GM12891 (cell line): ENCODE measurements at regions not wholly inside any gene's neighbourhood (a gene's known extent, or its start where the extent isn't known, plus 50 kb on each side); places are given as distances from the start of the nearest gene placed in this dataset.
A peak's percentile ranks its signal among the peaks of the same experiment; 100 is the strongest.

Experiments used
- DNase-seq: peaks from one replicate; pipeline ENCODE4 v3.0.0; 2011; ENCODE audit warnings: low spot score; ENCODE audit not compliant: insufficient read length
- FAIRE-seq: peaks from 2 replicates; lab custom pipeline; 2011; peaks lifted over from hg19 to GRCh38; lab: Jason Lieb, UNC
- PAX5 ChIP-seq: IDR thresholded peaks from 2 replicates; pipeline ENCODE4 v1.6.1; 2011; ENCODE audit warnings: low read length, moderate library complexity, mild to moderate bottlenecking; ENCODE audit not compliant: insufficient read depth, severe bottlenecking
- POLR2A ChIP-seq: IDR thresholded peaks from 2 replicates; pipeline ENCODE4 v1.6.1; 2011; ENCODE audit warnings: low read depth, low read length, control low read depth
- POLR2AphosphoS5 ChIP-seq: IDR thresholded peaks from 2 replicates; pipeline ENCODE4 v1.6.1; 2011; ENCODE audit warnings: low read depth, low read length, control low read depth
- POU2F2 ChIP-seq: IDR thresholded peaks from 2 replicates; pipeline ENCODE4 v1.6.1; 2011; ENCODE audit warnings: low read depth, mild to moderate bottlenecking, control low read depth, low read length, moderate library complexity
- SPI1 ChIP-seq: IDR thresholded peaks from 2 replicates; pipeline ENCODE4 v1.6.1; 2011; ENCODE audit warnings: low read depth, low read length, control low read depth
- TAF1 ChIP-seq: IDR thresholded peaks from 2 replicates; pipeline ENCODE4 v1.6.1; 2011; ENCODE audit warnings: low read depth, low read length, control low read depth

DNA sequence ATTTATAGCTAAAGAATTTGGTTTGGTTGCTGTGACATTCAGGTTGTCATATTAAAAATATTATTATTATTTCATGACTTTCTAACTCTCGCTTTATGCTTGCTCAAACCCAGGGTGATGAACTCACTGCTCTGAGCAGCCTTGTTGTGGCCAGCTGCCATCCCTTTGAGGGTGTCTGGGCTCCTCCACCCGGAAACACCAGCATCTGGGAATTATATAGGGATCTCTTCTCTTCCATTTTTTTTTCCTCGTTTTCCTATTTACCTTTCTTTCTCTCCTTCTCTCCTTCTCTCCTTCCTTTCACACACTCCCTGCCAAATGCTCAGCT, 355.8 kb upstream of the SMARCA2 start:
- DNase-seq (no peak), FAIRE-seq (no peak)
- TF ChIP-seq POU2F2: no peak
- no peak for TF ChIP-seq POLR2AphosphoS5
- no peak for TF ChIP-seq POLR2A
- TF ChIP-seq PAX5: no peak
- TF ChIP-seq SPI1: no peak
- no peak for TF ChIP-seq TAF1

DNA sequence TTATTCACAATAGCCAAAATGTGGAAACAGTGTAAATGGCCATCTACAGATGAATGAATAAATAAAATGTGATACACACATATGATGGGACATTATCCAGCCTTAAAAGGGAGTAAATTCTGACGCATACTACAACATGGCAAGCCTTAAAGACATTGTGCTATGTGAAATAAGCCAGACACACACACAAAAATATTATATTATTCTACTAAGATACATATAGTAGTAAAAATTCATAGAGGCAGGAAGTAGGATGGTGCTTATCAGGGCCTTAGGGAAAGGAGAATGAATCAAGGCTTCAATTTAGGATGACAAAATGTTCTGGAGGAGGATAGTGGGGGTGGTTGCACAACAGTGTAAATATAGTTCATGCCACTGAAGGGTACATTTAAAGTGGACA, 346.7 kb upstream of the SMARCA2 start:
- FAIRE-seq: no peak
- no peak for TF ChIP-seq TAF1
- no peak for TF ChIP-seq POLR2AphosphoS5
- no peak for TF ChIP-seq PAX5
- TF ChIP-seq SPI1: no peak
- no peak for TF ChIP-seq POU2F2
- no peak for TF ChIP-seq POLR2A
- no peak for DNase-seq

DNA sequence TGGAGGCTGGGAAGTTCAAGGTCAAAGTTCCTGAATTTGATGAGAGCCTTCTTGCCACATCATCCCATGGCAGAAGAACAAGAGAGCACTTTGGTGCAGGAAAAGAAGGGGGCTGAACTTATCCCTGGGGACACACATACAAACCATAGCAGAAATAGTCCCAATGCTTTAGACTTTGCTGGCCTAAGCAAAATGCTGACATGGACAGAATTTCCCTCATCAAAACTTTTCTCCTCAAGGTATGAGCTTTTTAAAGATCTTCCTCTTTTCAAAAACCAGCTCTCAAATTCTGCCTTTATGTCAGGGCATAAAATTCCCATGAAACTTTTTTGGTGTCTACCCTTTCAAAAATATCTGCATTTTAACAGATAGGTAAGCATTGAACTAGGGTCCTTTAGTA, 341.8 kb upstream of the SMARCA2 start:
- no peak for FAIRE-seq
- DNase-seq: no peak
- TF ChIP-seq PAX5: no peak
- TF ChIP-seq POU2F2: no peak
- TF ChIP-seq POLR2A: no peak
- no peak for TF ChIP-seq SPI1
- no peak for TF ChIP-seq TAF1
- TF ChIP-seq POLR2AphosphoS5: no peak

DNA sequence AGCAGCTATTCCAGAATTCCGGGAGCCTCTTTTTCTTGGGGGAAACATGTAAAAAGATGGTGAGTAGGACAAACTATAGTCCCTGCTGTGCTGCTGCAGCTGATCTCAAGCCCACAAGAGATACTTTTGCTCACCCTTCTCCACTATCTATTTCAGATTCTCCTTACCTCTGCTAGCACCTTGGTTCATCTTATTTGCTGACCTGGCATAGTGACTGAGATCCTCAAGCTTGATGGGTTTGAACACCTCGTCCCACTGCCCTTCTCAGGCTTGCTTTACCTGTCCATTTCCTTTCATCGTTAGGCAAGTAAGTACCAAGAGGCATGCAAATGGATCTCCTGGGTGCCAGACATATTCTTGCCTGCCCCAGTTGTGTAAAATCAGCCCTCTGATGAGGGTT, 338.4 kb upstream of the SMARCA2 start:
- FAIRE-seq (no peak), DNase-seq (no peak)
- TF ChIP-seq PAX5 (no peak), TAF1 (no peak), POLR2A (no peak)

DNA sequence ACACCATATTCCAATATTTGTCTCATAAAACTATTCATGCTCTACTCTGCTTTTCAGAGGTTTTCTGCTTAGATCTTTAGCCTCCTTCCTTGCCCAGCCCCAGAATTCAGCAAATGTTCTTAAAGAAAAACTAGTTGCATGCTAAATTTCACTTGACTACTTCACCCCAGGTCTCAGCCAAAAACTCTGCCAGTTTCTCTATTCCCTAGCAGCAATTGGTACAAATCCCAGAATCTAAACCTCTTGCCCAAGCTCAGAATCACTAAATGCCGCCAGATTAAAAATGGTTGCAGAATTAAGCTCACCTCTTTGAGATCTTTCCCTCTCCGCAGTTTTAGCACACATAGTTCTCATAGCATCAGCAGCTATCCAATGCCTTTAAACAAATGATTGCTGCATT, 331.2 kb upstream of the SMARCA2 start:
- no peak for DNase-seq

DNA sequence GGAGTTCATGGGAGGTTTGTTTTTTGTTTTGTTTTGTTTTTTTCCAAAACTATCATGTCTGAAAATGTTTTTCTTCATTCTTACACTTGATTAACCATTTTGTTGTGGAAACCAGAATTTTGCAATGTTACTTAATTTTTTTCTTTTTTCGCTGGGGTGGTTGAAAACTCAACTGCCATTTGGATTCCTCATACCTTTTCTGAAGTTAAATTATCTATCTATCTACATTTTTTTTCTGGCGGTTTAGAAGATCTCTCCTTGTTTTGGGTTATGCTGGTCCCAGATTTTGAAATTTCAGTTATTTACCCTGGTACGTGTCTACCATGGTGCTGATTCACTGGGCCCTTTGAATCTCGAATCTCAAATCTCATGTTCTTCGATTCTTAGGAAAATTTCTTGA, 316.2 kb upstream of the SMARCA2 start:
- TF ChIP-seq POU2F2 (no peak), POLR2A (no peak), TAF1 (no peak), SPI1 (no peak), PAX5 (no peak), POLR2AphosphoS5 (no peak)
- DNase-seq: no peak
- no peak for FAIRE-seq

More for the DNA sequence above, 331.2 kb upstream of the SMARCA2 start:
- FAIRE-seq: no peak
- TF ChIP-seq POLR2AphosphoS5 (no peak), TAF1 (no peak), POU2F2 (no peak), PAX5 (no peak), POLR2A (no peak), SPI1 (no peak)

DNA sequence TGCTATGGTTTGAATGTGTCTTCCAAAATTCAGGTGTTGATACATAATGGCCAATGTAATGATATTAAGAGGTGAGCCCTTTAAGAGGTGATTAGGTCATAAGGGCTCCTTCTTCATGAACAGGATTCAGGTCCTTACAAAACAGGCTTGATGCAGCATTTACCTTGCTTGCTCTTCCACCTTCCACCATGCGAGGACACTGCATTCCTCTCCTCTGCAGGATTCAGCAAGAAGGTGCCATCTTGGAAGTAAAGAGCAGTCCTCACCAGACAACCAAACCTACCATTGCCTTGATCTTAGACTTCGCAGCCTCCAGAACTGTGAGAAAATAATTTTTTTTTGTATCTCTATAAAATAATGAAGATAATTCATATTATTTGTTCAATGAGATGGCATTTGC, 314.0 kb upstream of the SMARCA2 start:
- no peak for TF ChIP-seq POU2F2
- TF ChIP-seq SPI1: no peak
- TF ChIP-seq PAX5: no peak
- TF ChIP-seq TAF1: no peak
- TF ChIP-seq POLR2AphosphoS5: no peak
- TF ChIP-seq POLR2A: no peak
- no peak for FAIRE-seq
- DNase-seq: no peak

DNA sequence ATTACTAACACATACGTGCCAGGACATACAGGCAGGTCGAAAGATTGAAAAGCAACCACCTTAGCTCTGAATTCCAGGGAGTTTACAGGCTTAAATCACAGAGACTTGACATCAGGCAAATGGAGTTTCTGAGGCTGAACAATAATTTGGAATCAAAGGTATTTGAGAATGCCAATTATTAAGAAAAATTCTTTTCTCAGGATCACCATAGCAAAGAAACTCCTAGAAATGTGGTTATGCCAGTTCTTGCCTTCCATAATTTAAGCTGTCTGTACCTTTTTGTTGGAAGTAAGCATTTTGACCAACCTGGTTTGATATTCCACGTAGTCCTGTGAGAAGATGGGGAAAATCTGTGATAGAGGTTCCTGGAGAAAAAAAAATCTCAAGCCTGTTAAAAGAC, 312.4 kb upstream of the SMARCA2 start:
- DNase-seq (no peak), FAIRE-seq (no peak)
- TF ChIP-seq POU2F2 (no peak), TAF1 (no peak), POLR2A (no peak), SPI1 (no peak), PAX5 (no peak), POLR2AphosphoS5 (no peak)

DNA sequence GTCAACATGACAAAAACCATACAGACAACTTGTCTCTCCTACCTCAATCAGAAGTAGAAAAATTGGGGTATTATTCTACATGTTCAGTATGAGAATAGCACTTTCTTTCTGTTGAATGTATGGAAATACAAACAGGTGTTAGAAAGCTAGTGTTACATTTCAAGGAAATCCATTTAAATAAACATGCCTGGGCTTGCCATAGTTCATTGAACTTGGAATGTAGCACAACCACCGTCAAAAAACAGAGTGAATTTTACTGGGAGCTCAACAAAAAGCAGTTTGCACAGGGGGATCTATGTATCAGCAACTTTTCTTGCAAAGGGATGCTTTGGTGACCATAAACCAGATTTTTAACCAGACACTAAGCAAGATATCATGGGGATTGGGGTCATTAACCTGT, 307.9 kb upstream of the SMARCA2 start:
- DNase-seq: no peak
- no peak for TF ChIP-seq POU2F2
- TF ChIP-seq TAF1: no peak
- no peak for TF ChIP-seq POLR2AphosphoS5
- FAIRE-seq: no peak

DNA sequence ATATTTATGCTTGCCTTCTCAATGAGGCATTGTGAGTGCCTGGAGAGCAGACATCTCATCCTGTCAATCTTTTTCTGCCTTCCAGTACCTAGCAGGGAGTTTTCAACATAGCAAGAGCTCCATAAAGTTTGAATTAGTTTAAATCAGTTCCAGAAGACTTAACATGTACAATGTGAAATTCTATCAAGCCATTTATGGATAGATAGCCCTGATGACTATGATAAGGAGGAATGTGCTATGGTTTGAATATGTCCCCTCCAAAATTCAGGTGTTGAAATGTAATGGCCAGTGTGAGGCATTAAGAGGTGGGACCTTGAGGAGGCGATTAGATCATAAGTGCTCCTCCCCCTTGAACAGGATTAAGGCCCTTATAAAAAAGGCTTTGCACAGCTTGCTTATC, 306.9 kb upstream of the SMARCA2 start:
- DNase-seq (no peak), FAIRE-seq (peak; percentile 54)
- TF ChIP-seq POU2F2 (no peak), SPI1 (no peak), POLR2AphosphoS5 (no peak), TAF1 (no peak), POLR2A (no peak), PAX5 (no peak)

DNA sequence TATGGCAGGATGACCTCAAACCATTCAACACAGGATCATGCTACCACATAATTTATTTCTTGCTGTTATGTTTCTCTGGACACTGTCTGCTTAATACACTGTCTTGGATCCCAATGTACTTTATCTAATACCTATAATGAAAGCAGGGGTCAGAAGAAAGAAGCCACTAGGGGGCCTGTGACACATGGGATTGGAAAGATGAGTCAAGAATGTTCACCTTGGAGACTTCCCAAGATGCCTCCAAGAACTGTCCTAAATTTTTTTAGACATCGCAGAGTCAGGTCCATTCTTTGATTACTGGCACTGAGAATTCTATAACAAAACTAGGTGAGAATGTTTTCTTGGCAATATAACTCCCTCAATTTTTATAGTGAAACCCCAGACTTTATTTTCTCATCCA, 305.8 kb upstream of the SMARCA2 start:
- no peak for DNase-seq
- FAIRE-seq: no peak
- no peak for TF ChIP-seq SPI1
- TF ChIP-seq POU2F2: no peak
- no peak for TF ChIP-seq TAF1
- no peak for TF ChIP-seq POLR2A
- no peak for TF ChIP-seq PAX5
- no peak for TF ChIP-seq POLR2AphosphoS5
